GM18951 (cell line): ENCODE measurements at regions not wholly inside any gene's neighbourhood (a gene's known extent, or its start where the extent isn't known, plus 50 kb on each side); places are given as distances from the start of the nearest gene placed in this dataset.

Experiments
- POLR2A ChIP-seq: IDR thresholded peaks from 4 replicates; pipeline ENCODE4 v1.6.1; 2011; ENCODE audit warnings: mild to moderate bottlenecking; ENCODE audit not compliant: insufficient read length, insufficient read depth; ENCODE audit errors: extremely low read depth
- in situ Hi-C: fragments of 300-500 bp; cut with MboI; formaldehyde crosslinking; loops from one replicate; pipeline ENCODE4 v1.12.0; 2022; ENCODE audit warnings: low sequenced_read_pairs, mixed read lengths, inconsistent platforms; ENCODE audit not compliant: unreplicated experiment

DNA sequence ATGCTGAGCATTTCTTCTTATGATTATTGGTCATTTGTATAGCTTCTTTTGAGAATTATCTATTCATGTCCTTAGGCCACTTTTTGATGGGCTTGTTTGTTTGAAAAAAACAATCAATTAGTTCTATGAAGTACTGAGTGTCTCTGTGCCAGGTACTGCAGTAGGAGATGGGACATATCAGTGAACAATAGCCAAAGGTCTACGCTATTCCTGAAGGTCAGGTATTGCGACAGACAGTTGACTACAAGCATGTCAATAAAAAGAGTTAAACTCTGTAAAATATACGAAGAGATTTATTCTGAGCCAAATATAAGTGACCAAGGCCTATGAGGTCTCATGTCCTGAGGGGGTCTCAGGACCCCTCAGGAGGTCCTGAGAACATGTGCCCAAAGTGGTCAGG, 122.1 kb upstream of the NFE2L3 start:
- TF ChIP-seq POLR2A: no peak
- in situ Hi-C loops: no loop called here

DNA sequence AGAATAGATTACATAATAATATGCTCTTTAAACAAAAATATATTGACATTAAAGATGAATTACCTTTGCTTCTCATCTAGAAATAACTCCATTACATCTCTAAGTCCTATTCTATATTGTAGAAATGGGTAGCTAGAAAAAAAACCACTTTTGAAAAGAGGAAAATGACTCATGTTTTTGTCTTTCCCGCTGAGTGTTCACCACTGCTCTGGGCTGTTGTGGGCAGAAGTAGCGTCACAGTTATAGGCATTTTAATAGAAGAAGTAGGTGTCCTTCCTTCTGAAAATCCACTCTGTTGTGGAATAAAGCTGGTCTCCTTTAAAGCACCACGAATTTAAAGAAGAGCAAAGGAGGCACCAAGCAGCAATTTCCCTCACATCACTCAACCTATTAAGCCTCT, 117.6 kb upstream of the NFE2L3 start:
- no peak for TF ChIP-seq POLR2A
- in situ Hi-C loops: no loop called here

DNA sequence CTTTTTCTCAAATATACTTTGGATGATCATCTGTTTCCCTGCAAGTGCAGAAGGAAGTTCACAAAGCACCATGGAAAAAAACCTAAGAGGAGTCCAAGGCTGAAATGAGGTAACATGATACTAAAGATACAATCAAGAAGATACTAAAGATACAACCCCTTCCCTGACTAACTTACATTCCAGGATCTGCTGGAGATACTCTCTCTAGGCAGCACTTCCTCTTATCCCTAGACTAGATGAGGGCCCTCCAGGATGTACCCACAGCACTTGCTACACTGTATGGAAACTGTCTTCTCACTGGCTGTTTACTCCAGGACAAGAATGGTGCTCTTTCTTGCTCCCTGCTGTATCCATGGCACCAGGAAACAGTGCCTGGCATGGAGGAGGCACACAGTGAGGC, 116.4 kb upstream of the NFE2L3 start:
- no peak for TF ChIP-seq POLR2A
- in situ Hi-C loops: no loop called here

DNA sequence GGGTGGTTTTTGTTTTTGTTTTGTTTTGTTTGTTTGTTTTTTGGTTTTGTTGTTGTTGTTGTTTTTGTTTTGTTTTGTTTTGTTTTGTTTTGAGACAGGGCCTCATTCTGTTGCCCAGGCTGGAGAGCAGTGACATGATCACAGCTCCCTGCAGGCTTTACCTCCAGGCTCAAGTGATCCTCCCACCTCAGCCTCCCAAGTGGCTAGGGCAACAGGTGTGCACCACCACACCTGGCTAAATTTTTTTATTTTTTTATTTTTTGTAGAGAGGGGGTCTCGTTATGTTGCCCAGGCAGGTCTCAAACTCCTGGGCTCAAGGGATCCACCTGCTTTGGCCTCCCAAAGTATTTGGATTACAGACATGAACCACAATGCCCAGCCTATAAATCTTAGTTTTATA, 115.9 kb upstream of the NFE2L3 start:
- TF ChIP-seq POLR2A: no peak
- in situ Hi-C loops: no loop called here

DNA sequence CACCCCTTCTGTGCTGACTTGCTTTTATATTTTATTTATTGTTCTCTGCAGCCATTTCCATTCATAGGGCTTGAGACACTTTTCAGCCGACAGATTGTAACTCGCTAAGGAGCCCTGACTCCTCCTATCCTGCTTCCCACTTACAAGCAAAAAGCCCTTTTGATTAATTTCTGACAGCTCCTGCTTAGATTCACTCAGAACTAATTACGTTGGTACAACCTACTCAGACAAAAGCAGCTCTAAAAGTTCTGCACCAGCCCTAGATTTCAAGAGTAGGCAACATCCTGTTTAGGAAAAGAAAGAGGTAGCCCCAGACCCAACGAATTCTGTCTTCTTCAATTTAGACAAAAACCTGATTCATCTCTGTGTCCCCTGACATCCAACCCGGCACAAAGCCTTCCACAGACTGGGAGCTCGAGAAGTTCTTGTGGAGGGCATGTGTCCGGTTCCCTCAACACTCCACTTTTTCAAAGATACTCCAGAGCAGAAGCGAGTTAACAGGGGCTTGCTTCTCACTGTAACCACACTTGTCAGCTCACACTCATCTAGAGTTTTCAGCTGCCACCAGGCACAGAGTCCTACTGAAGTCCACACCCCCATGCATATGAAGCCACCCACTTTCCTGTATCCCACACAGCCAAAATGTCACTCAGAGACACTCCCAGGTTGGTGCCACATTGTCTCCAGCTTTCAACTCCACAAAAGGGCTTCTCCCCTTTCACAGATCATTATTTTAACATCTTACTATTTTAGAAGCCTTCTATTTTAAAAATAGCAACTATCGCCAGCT, 113.6 kb upstream of the NFE2L3 start:
- in situ Hi-C loops: no loop called here
- no peak for TF ChIP-seq POLR2A

DNA sequence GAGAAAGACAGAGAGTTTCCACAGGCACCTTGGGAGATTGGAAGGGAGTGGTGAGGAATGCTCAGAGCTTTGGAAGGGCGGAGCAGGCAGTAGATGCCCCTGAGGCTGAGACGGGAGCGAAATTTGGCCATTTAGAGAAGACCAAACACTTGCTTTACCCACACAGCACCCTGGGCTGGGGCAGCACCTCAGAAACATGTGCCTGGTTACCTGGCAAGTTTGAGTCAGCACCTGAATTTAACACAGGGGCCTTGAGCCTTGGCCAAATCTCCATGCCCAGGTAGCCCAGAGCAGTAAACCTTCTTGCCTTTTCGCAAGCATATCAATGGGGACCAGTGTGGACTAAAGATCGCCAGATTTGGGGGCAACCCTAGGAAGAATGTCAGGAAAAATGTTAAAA, 111.9 kb upstream of the NFE2L3 start:
- no peak for TF ChIP-seq POLR2A
- in situ Hi-C loops: no loop called here

DNA sequence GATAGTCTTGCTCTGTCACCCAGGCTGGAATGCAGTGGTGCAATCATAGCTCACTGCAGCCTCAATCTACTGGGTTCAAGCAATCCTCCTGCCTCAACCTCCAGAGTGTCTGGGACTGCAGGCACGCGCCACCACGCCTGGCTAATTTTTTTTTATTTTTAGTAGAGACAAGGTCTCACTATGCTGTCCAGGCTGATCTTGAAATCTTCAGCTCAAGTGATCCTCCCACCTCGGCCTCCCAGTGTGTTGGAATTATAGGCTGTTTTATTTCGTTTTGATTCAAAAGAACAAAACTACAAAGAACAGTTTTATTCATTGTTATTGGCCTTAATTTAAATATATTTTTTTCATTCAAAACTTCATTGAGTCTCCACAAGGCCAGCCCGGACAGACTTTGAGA, 109.8 kb upstream of the NFE2L3 start:
- in situ Hi-C loops: no loop called here
- no peak for TF ChIP-seq POLR2A

DNA sequence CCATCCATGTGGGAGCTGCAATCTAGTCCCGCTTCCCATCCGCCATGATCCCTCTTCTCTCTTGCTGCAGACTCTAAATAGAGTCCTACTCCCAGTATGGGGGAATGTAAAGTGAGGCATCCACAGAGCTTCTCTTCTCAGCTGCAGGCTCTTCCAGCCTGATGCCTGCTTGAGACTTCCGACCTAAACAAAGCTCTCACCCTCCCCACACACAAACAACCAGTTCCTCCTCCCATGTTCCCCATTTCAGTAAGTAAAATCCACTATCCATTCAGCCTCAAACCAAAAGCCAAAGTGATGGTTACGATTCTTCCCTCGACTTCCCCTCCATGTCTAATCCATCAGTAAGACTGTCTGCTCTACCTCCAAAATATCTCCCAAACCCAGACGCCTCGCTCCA, 108.2 kb upstream of the NFE2L3 start:
- in situ Hi-C loops: no loop called here
- TF ChIP-seq POLR2A: no peak

DNA sequence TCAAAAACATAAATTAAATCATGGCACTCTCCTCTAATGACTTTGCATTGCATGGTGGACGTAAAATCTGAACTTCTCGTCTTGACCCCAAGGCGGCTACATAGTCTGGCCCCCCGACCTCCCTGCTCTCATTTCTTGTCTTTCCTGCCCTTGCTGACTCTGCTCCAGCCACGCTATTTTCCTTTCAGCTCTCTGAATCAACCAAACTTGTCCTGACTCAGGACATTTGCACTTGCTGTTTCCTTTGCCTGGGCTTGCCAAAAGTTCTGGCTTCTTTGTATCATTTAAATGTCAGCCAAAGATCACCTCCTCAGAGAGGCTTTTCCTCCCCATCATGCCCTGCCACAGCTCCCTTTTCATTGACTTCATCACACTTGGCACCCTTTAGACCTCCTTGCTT, 107.7 kb upstream of the NFE2L3 start:
- TF ChIP-seq POLR2A: no peak
- in situ Hi-C loops: no loop called here

DNA sequence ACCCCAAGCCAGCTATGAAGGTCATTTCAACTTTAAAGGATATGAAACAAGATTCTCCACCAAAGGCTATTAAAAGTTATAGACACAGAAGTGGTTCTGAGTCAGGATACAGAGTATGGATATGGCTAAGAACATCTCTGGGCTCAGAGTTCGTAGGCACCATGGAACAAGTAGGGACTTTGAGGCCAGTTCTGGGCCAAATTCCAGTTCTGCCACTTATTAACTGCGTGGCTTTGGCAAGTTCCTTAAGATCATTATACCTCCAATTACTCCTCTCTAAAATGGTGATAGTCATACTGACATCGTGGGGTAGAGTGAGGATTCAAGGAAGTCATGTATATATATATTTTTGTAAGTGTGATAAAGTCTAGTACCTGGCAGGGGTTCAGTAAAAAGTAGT, 105.8 kb upstream of the NFE2L3 start:
- TF ChIP-seq POLR2A: no peak
- in situ Hi-C loops: no loop called here

DNA sequence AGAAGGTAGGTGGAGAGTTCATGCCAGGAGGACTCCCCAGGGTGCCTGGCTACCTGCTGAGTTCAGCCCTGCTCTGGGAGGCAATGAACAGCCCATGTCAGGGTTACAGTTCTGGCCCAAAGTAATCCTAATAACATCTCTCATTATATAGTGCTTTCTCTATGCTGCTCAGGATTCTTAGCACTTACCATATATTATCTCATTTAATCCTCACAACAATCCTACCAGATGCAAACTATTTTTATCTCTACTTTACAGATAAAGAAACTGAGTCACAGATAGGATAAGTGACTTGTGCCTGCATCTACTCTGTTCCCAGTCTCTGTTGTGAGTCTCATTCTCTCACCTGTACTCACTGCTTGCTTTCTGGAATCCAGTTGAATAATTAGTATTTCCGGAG, 105.1 kb upstream of the NFE2L3 start:
- in situ Hi-C loops: no loop called here
- TF ChIP-seq POLR2A: no peak

DNA sequence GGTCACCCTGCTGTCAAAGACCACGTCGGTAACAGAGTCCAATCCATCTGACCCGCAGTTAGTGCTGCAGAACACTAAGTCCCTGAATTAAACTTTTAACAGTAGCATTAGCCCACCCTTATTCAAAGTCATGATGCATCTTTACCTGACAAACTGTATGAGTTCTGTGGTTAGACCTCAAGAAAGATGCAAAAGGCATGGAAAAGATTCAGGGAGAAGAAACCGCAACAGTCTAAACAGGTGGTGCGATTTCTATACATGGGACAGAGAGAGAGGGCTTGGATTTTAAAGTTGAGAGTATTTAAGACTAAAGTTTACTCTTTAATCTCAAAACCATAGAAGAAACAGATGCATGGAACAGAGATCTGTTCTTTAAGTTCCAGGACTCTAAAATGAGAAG, 103.3 kb upstream of the NFE2L3 start:
- in situ Hi-C loops: no loop called here
- TF ChIP-seq POLR2A: no peak

DNA sequence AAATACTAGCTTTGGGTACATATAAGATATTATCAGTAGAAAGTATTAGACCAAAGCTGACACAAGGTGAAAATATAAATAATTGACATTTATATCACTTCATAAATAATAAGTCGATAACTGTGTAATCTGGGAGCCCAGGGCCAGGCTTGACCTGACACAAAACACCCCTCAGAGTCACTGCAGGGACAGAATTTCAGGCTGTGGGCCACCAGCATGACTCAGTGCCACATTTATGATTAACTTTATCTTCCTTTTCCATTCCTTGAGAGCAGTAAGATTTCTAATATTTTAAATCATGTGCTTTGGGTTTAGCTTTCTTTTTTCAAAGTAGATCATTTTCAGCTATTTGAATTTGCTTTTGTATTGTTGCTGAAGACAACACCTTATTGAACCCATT, 102.9 kb upstream of the NFE2L3 start:
- TF ChIP-seq POLR2A: no peak
- in situ Hi-C loops: no loop called here

DNA sequence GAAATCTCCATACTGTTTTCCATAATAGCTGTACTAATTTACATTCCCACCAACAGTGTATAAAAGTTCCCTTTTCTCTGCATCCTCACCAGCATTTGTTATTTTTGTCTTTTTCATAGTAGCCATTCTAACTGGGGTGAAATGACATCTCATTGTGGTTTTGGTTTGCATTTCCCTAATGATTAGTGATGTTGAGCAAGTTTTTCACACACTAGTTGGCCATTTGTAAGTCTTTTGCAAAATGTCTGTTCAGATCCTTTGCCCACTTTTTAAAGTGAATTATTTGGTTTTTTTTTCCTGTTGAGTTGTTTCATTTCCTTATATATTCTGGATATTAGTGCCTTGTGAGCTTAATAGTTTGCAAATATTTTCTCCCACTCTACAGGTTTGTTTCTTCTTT, 101.0 kb upstream of the NFE2L3 start:
- in situ Hi-C loops: no loop called here
- TF ChIP-seq POLR2A: no peak

DNA sequence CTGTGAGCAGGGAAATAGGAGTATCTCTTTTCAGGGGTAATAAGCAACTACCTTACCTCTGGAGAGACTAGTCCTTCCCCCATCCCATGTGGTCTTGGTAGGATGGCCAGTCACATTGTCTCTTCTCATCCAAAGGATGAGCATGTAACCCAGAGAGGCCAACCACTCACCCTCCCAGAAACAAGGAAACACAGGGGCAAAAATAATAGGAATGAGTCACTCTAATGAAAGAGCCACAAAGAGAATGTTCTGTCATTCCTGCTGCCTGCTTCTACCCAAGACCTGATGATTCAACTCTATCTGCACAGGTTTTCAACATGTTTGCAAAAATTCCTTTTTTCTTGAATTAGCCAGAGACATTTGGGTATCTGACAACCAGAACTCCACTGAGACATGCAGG, 99.3 kb upstream of the NFE2L3 start:
- no peak for TF ChIP-seq POLR2A
- in situ Hi-C loops: no loop called here
